ENCODE measurements at regions not wholly inside any gene's neighbourhood (a gene's known extent, or its start where the extent isn't known, plus 50 kb on each side); places are given as distances from the start of the nearest gene placed in this dataset.

DNA sequence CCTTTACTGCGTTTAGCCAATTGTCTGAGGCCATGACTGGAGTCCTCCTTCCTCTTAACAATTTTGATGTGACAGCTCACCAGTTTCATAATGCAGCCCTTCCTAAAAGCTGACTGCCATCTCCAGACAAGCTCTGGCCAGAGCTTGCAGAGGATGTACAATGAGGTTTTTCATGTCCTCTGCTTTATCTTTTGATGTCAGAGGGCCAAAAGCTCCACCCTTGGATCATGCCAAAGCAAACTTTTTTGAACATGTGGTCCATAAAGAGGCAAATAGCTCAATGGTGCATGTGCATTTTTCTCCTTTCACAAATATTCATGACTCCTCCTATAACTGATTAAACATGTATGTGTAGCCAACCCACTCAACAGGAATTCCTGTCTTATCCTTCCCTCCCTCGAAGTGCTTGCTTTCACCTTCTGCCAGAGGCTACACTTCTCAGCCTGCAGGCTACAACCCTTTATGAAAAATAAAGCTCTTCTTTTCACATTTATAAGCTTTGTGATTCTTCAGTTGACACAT is 266.2 kb downstream of the FBXO15 start:
- Mint-ChIP-seq H3K4me1 (ENCODE audit: low read depth) (no peaks in the 10 kb centered on the region), H3K27me3 (peaks cover 3% of the 10 kb centered on the region)
- no peak for DNase-seq

DNA sequence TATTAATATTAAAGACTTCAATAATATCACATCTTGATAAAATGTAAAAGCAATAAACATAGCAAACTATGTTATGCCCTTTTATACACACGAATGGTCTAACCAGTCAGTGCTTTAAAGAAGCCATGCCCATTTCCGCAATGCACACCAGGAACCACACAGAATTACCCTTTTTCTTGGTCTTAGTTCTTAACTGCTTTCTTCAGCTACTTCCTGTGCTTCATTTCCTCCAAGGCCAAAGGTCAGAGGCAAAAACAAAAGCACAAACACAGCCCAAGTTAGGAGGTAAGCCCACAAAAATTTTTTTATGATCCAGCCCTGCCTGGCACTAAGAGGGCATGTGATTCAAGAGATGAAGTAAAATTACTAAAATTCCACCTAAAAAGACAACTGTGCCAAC is 267.2 kb downstream of the FBXO15 start:
- Mint-ChIP-seq H3K9me3 (no peaks in the 10 kb centered on the region), H3K4me3 (no peak overlapping the region), H3K27me3 (peaks cover 3% of the 10 kb centered on the region), H3K4me1 (ENCODE audit: low read depth) (no peaks in the 10 kb centered on the region), H3K27ac (no peak overlapping the region), H3K36me3 (ENCODE audit: low read depth) (no peaks in the 10 kb centered on the region)
- no peak for DNase-seq

More for the DNA sequence above, 266.2 kb downstream of the FBXO15 start:
- Mint-ChIP-seq H3K9me3 (no peaks in the 10 kb centered on the region), H3K36me3 (ENCODE audit: low read depth) (no peaks in the 10 kb centered on the region), H3K27ac (no peak overlapping the region), H3K4me3 (no peak overlapping the region)

DNA sequence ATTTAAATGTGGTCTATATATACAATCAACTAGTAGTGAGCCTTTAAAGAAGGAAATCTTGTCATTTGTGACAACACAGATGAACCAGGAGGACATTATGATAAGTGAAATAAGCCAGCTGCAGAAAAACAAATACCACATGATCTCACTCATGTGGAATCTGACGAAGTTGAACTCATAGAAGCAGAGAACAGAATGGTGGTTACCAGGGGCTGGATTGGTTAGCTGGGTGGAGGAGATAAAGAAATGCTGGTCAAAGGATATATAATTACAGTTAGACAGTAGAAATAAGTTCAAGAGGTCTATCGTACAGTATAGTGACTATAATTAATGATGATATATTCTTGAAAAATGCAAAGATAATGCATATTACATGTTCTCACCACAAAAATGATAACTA is 267.9 kb downstream of the FBXO15 start:
- Mint-ChIP-seq H3K4me1 (ENCODE audit: low read depth) (no peaks in the 10 kb centered on the region), H3K36me3 (ENCODE audit: low read depth) (no peaks in the 10 kb centered on the region), H3K4me3 (no peak overlapping the region), H3K9me3 (no peaks in the 10 kb centered on the region), H3K27ac (no peak overlapping the region), H3K27me3 (peaks cover 3% of the 10 kb centered on the region)
- DNase-seq = no peak

DNA sequence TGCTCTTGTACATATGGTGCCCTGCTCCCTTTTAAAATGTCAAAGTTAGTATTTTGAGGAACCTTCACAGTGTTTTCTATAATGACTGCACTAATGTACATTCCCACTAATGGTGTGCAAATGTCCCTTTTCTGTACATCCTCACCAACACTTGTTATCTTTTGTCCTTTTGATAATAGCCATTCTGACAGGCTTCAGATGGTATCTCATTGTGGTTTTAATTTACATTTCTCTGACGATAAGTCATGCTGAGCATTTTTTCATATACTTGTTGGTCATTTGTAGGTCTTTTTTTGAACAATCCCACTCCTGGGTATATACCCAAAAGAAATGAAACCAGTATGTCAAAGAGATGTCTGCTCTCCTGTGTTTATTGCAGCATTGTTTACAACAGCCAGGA is 268.3 kb downstream of the FBXO15 start:
- Mint-ChIP-seq H3K4me1 (ENCODE audit: low read depth) (no peaks in the 10 kb centered on the region), H3K36me3 (ENCODE audit: low read depth) (no peaks in the 10 kb centered on the region), H3K4me3 (no peak overlapping the region), H3K27me3 (peaks cover 3% of the 10 kb centered on the region), H3K9me3 (no peaks in the 10 kb centered on the region), H3K27ac (no peak overlapping the region)
- DNase-seq = no peak

DNA sequence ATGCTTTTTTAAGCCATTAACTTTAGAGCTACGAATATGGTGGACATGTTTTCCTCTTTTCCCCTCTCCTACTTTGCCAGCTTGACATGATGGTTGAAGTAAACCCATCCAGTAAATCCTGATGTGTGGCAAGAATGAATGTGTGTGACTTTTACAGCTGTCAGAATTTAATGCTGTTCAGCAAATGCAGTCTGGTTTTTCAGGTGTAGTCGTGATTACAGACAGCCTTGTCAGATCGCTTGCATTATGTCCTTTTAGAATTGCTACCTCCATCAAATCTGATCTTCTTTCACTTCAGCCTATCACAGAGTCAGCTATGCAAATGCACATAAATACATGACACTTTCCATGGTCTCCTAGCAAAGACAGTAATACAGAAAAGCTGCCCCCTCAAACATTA is 278.5 kb downstream of the FBXO15 start:
- Mint-ChIP-seq H3K4me3 (no peak overlapping the region), H3K9me3 (no peaks in the 10 kb centered on the region), H3K4me1 (ENCODE audit: low read depth) (no peaks in the 10 kb centered on the region), H3K27ac (no peak overlapping the region), H3K36me3 (ENCODE audit: low read depth) (no peaks in the 10 kb centered on the region), H3K27me3 (no peaks in the 10 kb centered on the region)
- DNase-seq = no peak

DNA sequence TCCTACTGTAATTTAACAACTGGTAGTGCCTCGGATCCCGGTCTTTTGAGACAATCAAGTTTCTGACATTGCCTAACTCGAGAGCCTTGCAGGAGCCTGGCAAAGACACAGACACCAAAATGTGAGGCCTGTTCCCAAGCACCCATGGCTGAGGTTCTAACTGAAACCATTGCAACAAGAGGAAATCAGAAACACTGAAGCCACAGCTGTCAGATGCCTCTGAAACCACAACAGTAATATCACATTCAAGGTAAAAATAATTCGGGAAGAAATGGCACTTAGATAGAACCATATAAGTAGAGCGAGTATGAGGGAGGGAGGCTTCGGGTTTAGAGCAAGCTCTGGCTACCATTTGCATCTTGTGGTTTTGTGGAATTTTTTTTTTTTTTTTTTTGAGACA is 285.9 kb downstream of the FBXO15 start:
- Mint-ChIP-seq H3K36me3 (ENCODE audit: low read depth) (no peaks in the 10 kb centered on the region), H3K27ac (no peak overlapping the region), H3K27me3 (peaks cover 2% of the 10 kb centered on the region), H3K4me3 (no peak overlapping the region), H3K4me1 (ENCODE audit: low read depth) (no peaks in the 10 kb centered on the region), H3K9me3 (no peaks in the 10 kb centered on the region)
- no peak for DNase-seq

DNA sequence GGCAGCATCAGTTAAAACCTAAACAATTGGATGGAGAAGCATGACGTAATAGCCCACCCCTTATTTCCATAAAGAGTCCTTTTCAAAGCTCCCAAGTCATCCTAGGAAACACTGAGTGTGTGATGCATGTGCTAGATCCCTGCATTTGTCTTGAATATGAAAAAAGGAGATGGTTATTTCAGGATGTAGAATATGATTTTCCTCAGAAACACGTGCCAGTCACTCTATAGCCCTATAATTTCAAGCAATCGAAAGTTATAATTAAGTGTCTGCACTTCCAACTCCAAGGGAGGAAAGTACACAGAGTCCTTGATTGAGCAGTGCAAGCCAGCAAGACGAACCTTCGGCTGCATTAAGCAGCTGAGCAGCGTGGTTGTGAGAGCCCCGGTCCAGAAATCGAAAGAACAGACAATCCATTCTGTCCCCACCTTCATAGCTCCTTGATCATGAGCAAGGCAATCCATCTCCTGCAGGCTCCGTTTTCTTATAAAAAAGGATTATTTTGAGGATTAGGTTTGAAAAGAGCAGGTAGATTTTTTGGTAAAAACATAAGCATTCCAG is 287.7 kb downstream of the FBXO15 start:
- Mint-ChIP-seq H3K36me3 (ENCODE audit: low read depth) (no peaks in the 10 kb centered on the region), H3K4me3 (no peak overlapping the region), H3K27ac (no peak overlapping the region), H3K4me1 (ENCODE audit: low read depth) (no peaks in the 10 kb centered on the region), H3K9me3 (no peaks in the 10 kb centered on the region), H3K27me3 (peaks cover 2% of the 10 kb centered on the region)
- DNase-seq = no peak

DNA sequence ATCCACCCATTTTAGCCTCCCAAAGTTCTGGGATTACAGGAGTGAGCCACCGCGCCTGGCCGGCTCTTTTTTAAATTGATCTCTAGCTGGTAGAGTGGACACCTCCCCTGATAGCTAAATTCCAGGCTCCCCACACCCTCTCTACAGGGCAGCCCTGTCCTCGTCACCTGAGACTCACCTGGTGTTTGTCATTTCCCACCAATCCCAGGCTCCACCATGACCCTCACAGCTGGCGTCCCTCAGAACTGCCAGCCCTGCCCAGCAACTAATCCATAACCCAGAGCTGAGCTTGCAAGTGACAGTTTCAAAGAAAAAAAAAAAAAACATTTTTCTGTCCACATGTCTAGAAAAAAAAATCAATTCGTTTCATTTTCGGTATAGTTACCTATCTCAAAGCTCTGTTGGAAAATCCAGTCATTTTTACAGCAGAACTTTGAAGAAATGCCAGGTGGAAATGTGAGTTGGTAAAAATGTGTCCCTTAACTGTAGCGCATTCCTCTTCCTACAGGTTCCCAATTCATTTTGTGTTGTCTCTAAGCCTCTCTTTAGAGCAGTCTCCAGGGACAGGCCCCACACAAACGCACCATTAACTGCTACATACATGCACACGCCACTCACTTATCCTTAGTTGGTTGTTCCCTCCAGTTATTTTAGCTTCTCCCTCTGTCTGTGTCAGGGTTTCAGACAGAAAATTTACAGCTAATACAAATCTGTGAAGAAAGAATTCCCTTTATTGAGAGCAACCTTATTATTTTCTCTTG is 294.7 kb downstream of the FBXO15 start:
- Mint-ChIP-seq H3K36me3 (ENCODE audit: low read depth) (no peaks in the 10 kb centered on the region), H3K27me3 (no peaks in the 10 kb centered on the region), H3K9me3 (no peaks in the 10 kb centered on the region), H3K27ac (no peak overlapping the region), H3K4me3 (no peak overlapping the region), H3K4me1 (ENCODE audit: low read depth) (no peaks in the 10 kb centered on the region)
- no peak for DNase-seq

DNA sequence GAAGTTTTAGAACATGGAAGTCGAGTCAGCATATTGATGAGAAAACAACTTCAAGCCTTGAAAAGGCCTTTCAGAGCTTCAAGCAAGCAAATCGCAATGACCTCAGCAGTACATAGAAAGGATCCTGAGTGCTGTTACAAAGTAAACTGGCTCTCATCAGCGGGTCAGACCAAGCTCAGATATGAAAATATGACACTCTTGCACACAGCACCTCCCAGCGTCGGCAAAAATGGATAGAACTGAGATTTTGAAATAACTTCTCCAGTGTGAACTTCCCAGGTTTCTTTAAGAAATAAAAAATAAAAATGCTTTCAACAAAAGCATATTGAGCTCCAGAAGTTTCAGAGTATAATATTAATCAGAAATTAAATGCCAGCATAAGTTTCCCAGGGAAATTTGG is 296.9 kb downstream of the FBXO15 start:
- no peak overlapping the region for H3K4me3 Mint-ChIP-seq
- no peaks in the 10 kb centered on the region for H3K9me3 Mint-ChIP-seq
- no peak overlapping the region for H3K27ac Mint-ChIP-seq
- H3K27me3 Mint-ChIP-seq = no peaks in the 10 kb centered on the region
- H3K4me1 Mint-ChIP-seq (ENCODE audit: low read depth) = no peaks in the 10 kb centered on the region
- DNase-seq = no peak
- no peaks in the 10 kb centered on the region for H3K36me3 Mint-ChIP-seq (ENCODE audit: low read depth)

DNA sequence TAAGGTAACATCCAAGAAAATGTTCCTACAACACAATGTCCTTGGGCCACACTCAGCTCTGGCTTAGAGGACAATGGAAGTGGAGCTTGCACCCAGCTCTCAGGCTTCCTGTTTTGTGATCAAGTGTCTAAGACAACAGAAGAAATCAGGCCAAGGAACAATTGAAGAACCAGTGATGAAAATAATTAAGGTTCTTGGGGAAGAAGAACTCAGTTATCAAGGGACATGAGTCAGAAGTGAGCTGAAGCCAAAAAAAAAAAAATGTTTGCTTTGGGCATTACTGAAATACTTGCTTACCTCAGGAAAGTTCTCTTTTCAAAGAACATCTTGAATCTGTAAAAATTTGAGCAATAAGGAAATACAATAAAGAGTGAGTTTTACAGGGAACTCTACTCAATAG is 299.0 kb downstream of the FBXO15 start:
- Mint-ChIP-seq H3K4me3 (no peak overlapping the region), H3K4me1 (ENCODE audit: low read depth) (no peaks in the 10 kb centered on the region), H3K27me3 (no peaks in the 10 kb centered on the region), H3K36me3 (ENCODE audit: low read depth) (no peaks in the 10 kb centered on the region), H3K9me3 (no peaks in the 10 kb centered on the region), H3K27ac (no peak overlapping the region)
- DNase-seq = no peak

DNA sequence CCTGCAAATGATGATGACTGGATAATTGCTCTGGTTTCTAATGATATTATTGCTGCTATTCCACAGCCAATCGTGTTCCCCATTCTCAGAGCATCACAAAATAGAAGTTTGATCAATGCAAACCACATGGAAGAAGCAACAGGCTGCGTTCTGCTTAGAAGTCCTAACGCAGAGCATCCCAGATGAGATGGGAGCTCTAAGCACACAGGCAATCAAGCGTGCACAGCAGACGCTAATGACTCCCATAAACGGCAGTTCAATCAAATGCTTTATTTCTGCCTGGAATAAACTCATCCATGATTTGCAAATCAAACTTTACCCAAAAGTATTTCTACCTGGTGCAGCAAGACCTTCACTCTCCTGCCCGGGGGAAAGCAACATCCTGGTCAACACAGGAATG is 304.2 kb downstream of the FBXO15 start:
- DNase-seq = no peak
- Mint-ChIP-seq H3K4me1 (ENCODE audit: low read depth) (peaks cover 6% of the 10 kb centered on the region), H3K27ac (no peak overlapping the region), H3K9me3 (no peaks in the 10 kb centered on the region), H3K36me3 (ENCODE audit: low read depth) (no peaks in the 10 kb centered on the region), H3K4me3 (no peak overlapping the region), H3K27me3 (no peaks in the 10 kb centered on the region)

DNA sequence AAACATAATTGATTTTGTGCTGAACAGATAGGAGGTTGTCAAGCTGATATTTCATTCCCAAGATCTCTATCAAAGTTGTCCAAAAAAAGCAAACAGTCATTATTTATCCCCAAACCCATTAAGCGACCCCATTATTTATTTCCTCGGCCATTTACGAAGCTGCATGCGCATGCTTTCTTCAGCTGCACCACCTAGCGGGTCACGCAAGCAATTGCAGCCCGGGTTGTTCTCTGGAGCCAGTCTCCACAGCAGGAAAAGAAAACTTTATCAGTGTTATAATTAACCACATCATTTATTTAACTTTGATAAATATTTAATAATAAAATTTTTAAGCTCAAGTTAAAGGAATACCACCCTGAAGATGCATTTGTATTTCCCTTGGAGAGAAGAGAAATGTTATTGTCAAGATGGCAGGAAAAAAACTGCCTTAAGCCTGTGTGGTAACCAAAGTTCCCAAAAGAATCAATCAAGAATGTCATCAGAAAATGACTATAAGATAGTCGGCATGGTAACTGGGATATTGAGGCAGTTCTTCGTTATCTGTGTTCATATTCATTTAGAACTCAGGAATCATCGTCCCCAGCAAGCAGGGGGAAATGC is 304.7 kb downstream of the FBXO15 start:
- Mint-ChIP-seq H3K4me1 (ENCODE audit: low read depth) (peaks cover 6% of the 10 kb centered on the region), H3K36me3 (ENCODE audit: low read depth) (no peaks in the 10 kb centered on the region), H3K4me3 (peak overlapping the region; percentile 46), H3K9me3 (no peaks in the 10 kb centered on the region), H3K27ac (no peak overlapping the region), H3K27me3 (no peaks in the 10 kb centered on the region)
- DNase-seq = peak; percentile 44

DNA sequence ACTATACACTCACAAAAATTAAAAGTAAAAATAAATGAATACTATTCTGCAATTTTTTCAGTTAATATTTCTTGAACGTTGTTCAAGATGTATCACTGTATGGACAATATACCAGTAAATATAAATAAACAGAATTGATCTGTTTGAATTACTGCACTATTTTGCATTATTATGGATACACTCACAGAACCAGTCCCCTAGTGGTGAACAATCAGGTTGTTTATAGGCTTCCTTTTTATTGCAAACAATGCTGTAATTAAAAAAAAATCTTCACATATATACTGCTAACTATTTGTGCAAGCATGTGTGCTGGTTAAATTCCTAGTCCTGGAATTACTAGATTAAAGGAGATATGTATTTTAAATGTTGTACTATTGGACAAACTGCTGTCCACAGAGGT is 306.0 kb downstream of the FBXO15 start:
- DNase-seq = no peak
- H3K36me3 Mint-ChIP-seq (ENCODE audit: low read depth) = no peaks in the 10 kb centered on the region
- H3K4me3 Mint-ChIP-seq = no peak overlapping the region
- H3K9me3 Mint-ChIP-seq = no peaks in the 10 kb centered on the region
- H3K27me3 Mint-ChIP-seq = no peaks in the 10 kb centered on the region
- peaks cover 6% of the 10 kb centered on the region for H3K4me1 Mint-ChIP-seq (ENCODE audit: low read depth)
- H3K27ac Mint-ChIP-seq = no peak overlapping the region

DNA sequence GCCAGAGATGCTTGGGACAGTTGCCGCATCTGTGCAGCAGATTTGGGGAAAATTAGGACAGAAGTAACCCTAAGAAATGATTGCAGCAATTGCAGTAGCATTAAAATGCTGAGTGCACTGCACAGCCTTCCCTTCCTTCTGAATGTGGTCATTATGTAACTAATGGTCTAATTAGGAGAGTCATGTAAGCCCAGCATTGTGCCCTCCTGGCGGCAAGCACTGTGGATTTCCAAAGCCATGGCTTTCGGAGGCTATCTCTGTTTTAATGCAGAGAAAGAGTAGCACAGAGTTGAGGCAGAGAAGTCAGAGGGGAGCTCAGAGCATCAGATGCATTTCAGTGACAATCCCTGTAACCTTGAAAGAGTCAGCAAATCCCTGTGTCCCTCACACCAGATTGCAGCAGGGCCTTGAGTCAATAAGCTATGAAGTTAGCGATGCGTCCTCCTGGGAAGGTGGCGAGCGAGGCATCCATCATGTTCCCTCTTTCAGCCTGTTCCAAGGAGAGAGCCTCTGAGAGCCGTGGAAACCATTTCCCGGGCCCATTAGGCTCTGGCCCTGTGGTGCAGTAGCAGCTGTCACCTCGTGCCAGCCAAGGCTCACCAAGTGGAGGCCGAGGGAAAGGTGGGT is 307.2 kb downstream of the FBXO15 start:
- no peak overlapping the region for H3K4me3 Mint-ChIP-seq
- no peak overlapping the region for H3K27ac Mint-ChIP-seq
- DNase-seq = no peak
- peaks cover 6% of the 10 kb centered on the region for H3K4me1 Mint-ChIP-seq (ENCODE audit: low read depth)
- H3K27me3 Mint-ChIP-seq = no peaks in the 10 kb centered on the region
- no peaks in the 10 kb centered on the region for H3K36me3 Mint-ChIP-seq (ENCODE audit: low read depth)
- no peaks in the 10 kb centered on the region for H3K9me3 Mint-ChIP-seq

DNA sequence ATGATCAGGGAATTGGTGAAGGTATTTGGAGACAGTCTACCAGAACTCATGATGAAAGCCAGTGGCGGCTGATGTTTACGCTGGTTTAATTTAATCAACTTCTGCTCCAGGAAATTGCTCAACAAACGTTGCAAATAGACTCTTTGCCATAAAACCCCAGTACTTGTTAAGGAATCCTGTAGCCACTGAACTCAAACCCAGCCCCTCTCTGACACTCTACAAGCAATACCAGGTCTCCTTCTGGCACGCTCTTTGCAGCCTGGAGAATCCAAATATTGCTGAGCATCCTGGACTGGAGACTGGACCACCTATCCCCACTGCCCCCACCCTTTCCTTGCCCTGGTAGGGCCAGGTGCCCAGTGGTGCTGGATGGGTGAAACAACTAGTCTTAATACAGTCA is 308.2 kb downstream of the FBXO15 start:
- peaks cover 6% of the 10 kb centered on the region for H3K4me1 Mint-ChIP-seq (ENCODE audit: low read depth)
- H3K27me3 Mint-ChIP-seq = no peaks in the 10 kb centered on the region
- H3K4me3 Mint-ChIP-seq = no peak overlapping the region
- no peaks in the 10 kb centered on the region for H3K9me3 Mint-ChIP-seq
- H3K36me3 Mint-ChIP-seq (ENCODE audit: low read depth) = no peaks in the 10 kb centered on the region
- DNase-seq = no peak
- H3K27ac Mint-ChIP-seq = no peak overlapping the region

All from activated T-cell treated with anti-CD3 and anti-CD28 coated beads, Interleukin-2, amount 50 U/mL, for 24 hours (primary cell).